A673 (cell line): ENCODE measurements at regions not wholly inside any gene's neighbourhood (a gene's known extent, or its start where the extent isn't known, plus 50 kb on each side); places are given as distances from the start of the nearest gene placed in this dataset.

Source experiments
- CTCF ChIP-seq: fragments of 300-800, 200-600 bp; sonication (generic); conservative IDR thresholded peaks from 2 replicates; pipeline ENCODE4 v1.5.1; 2017; ENCODE audit warnings: low read depth, mild to moderate bottlenecking, antibody characterized with exemption, low read length, moderate library complexity, mixed read lengths
- EZH2 ChIP-seq: fragments of 200-600 bp; sonication (generic); IDR thresholded peaks from 2 replicates; pipeline ENCODE4 v1.6.1; 2017; ENCODE audit warnings: borderline replicate concordance, low read depth, mild to moderate bottlenecking, mixed read lengths, antibody characterized with exemption, low read length; ENCODE audit not compliant: poor library complexity, severe bottlenecking

DNA sequence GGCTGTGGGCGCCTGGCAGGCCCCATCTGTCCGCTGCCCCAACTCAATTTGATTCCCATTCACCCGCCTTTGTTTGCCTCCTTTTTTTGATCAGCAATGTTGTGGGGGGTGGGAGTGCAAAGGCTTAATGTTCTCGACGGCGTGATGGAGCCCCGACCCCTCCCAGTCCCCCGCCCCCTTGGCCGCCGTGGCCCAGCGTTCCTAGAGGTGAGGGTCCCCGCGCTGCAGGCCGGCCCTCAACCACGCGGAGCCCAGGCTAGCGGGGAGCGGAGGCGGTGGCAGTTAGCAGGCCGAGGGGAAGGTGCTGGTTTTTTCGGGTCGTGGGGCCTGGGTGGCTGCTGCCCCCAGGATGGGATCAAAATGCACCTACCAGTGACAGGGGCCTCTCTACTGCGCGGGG, 274.7 kb upstream of the SKOR2 start:
- TF ChIP-seq EZH2 (no peak), CTCF (no peak)
